GM20000 (cell line): ENCODE measurements at regions not wholly inside any gene's neighbourhood (a gene's known extent, or its start where the extent isn't known, plus 50 kb on each side); places are given as distances from the start of the nearest gene placed in this dataset.

Source experiments
- DNase-seq: peaks from one replicate; pipeline ENCODE4 v3.0.0; 2012; ENCODE audit warnings: low spot score
- CTCF ChIP-seq: IDR thresholded peaks from 2 replicates; pipeline ENCODE4 v1.5.1; 2012; ENCODE audit warnings: mild to moderate bottlenecking, control low read depth; ENCODE audit errors: extremely low read depth, missing control alignments

- TF ChIP-seq CTCF, result no peak
Observed at GRCh38 chr7:425794-426188, 93.9 kb downstream of the PDGFA start.

GRCh38 chr7:426510-426909 is 93.1 kb downstream of the PDGFA start:
- TF ChIP-seq CTCF, result no peak
- DNase-seq, result no peak

More at GRCh38 chr7:425794-426188, 93.9 kb downstream of the PDGFA start:
- no peak for DNase-seq

GRCh38 chr7:427506-428103 is 92.0 kb downstream of the PDGFA start:
- TF ChIP-seq CTCF, result no peak
- DNase-seq, result no peak

GRCh38 chr7:428387-428786 is 91.3 kb downstream of the PDGFA start:
- no peak for DNase-seq
- TF ChIP-seq CTCF, result no peak

GRCh38 chr7:428927-429827 is 90.5 kb downstream of the PDGFA start:
- no peak for TF ChIP-seq CTCF
- no peak for DNase-seq

- TF ChIP-seq CTCF, result no peak
Observed at GRCh38 chr7:429828-430180, 89.8 kb downstream of the PDGFA start.

GRCh38 chr7:431041-431440 is 88.6 kb downstream of the PDGFA start:
- no peak for DNase-seq
- TF ChIP-seq CTCF, result no peak

More at GRCh38 chr7:429828-430180, 89.8 kb downstream of the PDGFA start:
- DNase-seq, result no peak
